OCI-LY7 (cell line): ENCODE measurements at regions not wholly inside any gene's neighbourhood (a gene's known extent, or its start where the extent isn't known, plus 50 kb on each side); places are given as distances from the start of the nearest gene placed in this dataset.

Experiments
- BruUV-seq: library from RNA; stranded (reverse); fragments of 400-500 nt; replicated peaks from 2 replicates; lab custom pipeline; 2021; lab: Mats Ljungman, UMichigan
- CTCF ChIA-PET: fragments of 300-600 bp; sonication (Branson Sonifier 250); formaldehyde crosslinking; loops from one replicate; lab custom pipeline; 2022; ENCODE audit warnings: antibody characterized with exemption; ENCODE audit not compliant: unreplicated experiment; lab: Charles Lee
- POLR2A ChIA-PET: fragments of 300-600 bp; sonication (Branson Sonifier 250); formaldehyde crosslinking; loops from one replicate; lab custom pipeline; 2022; ENCODE audit warnings: antibody characterized with exemption; lab: Charles Lee
- DNase-seq: peaks from one replicate; pipeline ENCODE4 v3.0.0-alpha.2; 2015; ENCODE audit warnings: low spot score
- H2AFZ ChIP-seq: fragments of 200-600 bp; sonication (generic), shearing (Covaris generic); 2 replicates; pipeline ENCODE4 v1.6.1; 2014; ENCODE audit warnings: mild to moderate bottlenecking, antibody characterized with exemption, low read length, moderate library complexity
- H3K27ac ChIP-seq: fragments of 200-600 bp; sonication (generic); 2 replicates; pipeline ENCODE4 v1.5.1; 2014; ENCODE audit warnings: mixed run types, low read depth, mild to moderate bottlenecking, moderate library complexity, low read length, inconsistent platforms; ENCODE audit not compliant: poor library complexity, severe bottlenecking
- H3K36me3 ChIP-seq: fragments of 200-600 bp; sonication (generic); 2 replicates; pipeline ENCODE4 v1.6.1; 2014; ENCODE audit warnings: mild to moderate bottlenecking, antibody characterized with exemption, low read length, moderate library complexity, mixed read lengths; ENCODE audit not compliant: insufficient read depth
- H3K4me1 ChIP-seq: fragments of 200-600 bp; sonication (generic); 2 replicates; pipeline ENCODE4 v1.5.1; 2014; ENCODE audit warnings: mild to moderate bottlenecking, low read length; ENCODE audit not compliant: insufficient read depth, poor library complexity, severe bottlenecking
- H3K4me2 ChIP-seq: fragments of 200-600 bp; sonication (generic); 2 replicates; pipeline ENCODE4 v1.6.1; 2014; ENCODE audit warnings: mild to moderate bottlenecking, low read length
- H3K4me3 ChIP-seq: fragments of 200-600 bp; sonication (generic); 2 replicates; pipeline ENCODE4 v1.5.1; 2014; ENCODE audit warnings: mild to moderate bottlenecking, low read depth, low read length; ENCODE audit not compliant: poor library complexity, severe bottlenecking
- H3K79me2 ChIP-seq: fragments of 200-600 bp; sonication (generic); 2 replicates; pipeline ENCODE4 v1.6.1; 2016; ENCODE audit warnings: low read depth, mild to moderate bottlenecking, low read length, moderate library complexity, mixed read lengths; ENCODE audit not compliant: insufficient read depth
- H3K9me2 ChIP-seq: fragments of 200-600 bp; sonication (generic); 2 replicates; pipeline ENCODE4 v1.6.1; 2016; ENCODE audit warnings: mild to moderate bottlenecking, low read length, mixed read lengths; ENCODE audit not compliant: insufficient read depth
- H3K9me3 ChIP-seq: fragments of 200-600 bp; sonication (generic); 2 replicates; pipeline ENCODE4 v1.6.1; 2014; ENCODE audit warnings: mild to moderate bottlenecking, mixed run types, low read length, mixed read lengths
- H4K20me1 ChIP-seq: fragments of 200-600 bp; sonication (generic); 2 replicates; pipeline ENCODE4 v1.6.1; 2014; ENCODE audit warnings: mild to moderate bottlenecking, antibody characterized with exemption, low read length, moderate library complexity, mixed read lengths; ENCODE audit not compliant: insufficient read depth
- EZH2phosphoT487 ChIP-seq: fragments of 200-600 bp; sonication (generic); IDR thresholded peaks from 2 replicates; pipeline ENCODE4 v1.6.1; 2018; ENCODE audit warnings: low read depth, borderline replicate concordance, mild to moderate bottlenecking, mixed run types, antibody characterized with exemption, low read length, moderate library complexity, mixed read lengths
- intact Hi-C: fragments of 100-400 bp; cut with micrococcal nuclease; formaldehyde crosslinking; loops from one replicate; pipeline ENCODE4 v1.10.0; 2022; ENCODE audit not compliant: unreplicated experiment
- TF ChIP-seq, protein P1 (sequence below): fragments of 200-600 bp; sonication (generic); conservative IDR thresholded peaks from 2 replicates; pipeline ENCODE4 v1.5.1; 2014; ENCODE audit warnings: mild to moderate bottlenecking, antibody characterized with exemption, low read length, moderate library complexity, mixed read lengths

DNA sequence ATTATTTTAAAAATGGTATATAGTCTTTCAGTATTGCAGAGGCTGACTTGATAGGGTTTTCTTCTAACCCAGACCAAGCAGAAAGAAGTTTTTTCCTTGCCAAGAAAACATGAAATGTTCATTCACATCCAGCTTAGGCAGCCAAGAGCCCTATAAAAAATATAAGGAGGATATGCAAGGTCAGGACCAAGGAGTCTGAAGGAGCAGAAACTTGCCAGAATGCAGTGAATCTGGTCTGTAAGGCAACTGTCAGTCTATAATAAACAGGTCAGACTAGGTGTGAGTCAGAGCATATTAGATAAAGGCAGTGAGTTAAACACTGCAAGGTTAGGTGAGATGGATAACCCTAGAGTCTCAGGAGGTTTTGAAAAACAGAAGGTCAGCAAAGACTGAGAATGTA, 645.5 kb downstream of the C12orf50 start:
- Histone ChIP-seq H3K4me3 (no peak overlapping the region), H3K4me2 (no peak overlapping the region), H4K20me1 (no peaks in the 10 kb centered on the region), H3K27ac (no peak overlapping the region), H3K36me3 (no peaks in the 10 kb centered on the region), H3K4me1 (no peaks in the 10 kb centered on the region), H2AFZ (no peak overlapping the region), H3K9me3 (no peaks in the 10 kb centered on the region), H3K79me2 (no peaks in the 10 kb centered on the region), H3K9me2 (no peaks in the 10 kb centered on the region)
- POLR2A ChIA-PET, result no interaction called here
- intact Hi-C loops, result no loop called here
- BruUV-seq, result no TSS peak
- no peak for DNase-seq
- TF ChIP-seq, protein P1, sequence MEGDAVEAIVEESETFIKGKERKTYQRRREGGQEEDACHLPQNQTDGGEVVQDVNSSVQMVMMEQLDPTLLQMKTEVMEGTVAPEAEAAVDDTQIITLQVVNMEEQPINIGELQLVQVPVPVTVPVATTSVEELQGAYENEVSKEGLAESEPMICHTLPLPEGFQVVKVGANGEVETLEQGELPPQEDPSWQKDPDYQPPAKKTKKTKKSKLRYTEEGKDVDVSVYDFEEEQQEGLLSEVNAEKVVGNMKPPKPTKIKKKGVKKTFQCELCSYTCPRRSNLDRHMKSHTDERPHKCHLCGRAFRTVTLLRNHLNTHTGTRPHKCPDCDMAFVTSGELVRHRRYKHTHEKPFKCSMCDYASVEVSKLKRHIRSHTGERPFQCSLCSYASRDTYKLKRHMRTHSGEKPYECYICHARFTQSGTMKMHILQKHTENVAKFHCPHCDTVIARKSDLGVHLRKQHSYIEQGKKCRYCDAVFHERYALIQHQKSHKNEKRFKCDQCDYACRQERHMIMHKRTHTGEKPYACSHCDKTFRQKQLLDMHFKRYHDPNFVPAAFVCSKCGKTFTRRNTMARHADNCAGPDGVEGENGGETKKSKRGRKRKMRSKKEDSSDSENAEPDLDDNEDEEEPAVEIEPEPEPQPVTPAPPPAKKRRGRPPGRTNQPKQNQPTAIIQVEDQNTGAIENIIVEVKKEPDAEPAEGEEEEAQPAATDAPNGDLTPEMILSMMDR, result no peak
- TF ChIP-seq EZH2phosphoT487, result no peak
- CTCF ChIA-PET, result no interaction called here

DNA sequence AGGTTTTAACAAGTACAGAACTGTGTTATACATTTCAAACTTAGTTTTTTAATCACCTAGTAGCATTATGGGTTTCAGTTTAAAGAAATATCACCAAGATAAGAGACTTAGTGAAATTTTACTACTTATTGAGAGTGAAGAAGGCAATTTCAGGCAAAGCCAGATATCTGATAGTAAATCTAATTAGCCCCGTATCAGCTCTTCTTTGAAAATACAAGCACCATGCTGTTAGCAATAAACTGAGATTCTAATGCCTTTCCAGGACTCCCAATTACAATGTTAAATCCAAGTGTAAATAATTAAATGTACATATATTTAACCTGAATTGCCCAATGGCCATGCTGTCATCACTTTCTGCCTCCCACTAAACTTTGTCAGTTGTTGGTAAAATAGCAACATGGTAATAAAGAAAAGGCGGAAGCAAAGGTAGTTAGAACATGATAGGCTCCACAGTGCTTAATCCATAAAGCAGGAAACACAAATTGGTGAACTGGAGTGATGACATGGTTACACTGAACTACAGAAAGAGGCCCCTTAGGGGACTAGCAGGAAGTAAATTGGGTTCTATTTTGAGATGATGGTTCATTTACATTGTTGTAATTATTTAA, 646.1 kb downstream of the C12orf50 start:
- CTCF ChIA-PET, result no interaction called here
- no peak overlapping the region for H2AFZ ChIP-seq

DNA sequence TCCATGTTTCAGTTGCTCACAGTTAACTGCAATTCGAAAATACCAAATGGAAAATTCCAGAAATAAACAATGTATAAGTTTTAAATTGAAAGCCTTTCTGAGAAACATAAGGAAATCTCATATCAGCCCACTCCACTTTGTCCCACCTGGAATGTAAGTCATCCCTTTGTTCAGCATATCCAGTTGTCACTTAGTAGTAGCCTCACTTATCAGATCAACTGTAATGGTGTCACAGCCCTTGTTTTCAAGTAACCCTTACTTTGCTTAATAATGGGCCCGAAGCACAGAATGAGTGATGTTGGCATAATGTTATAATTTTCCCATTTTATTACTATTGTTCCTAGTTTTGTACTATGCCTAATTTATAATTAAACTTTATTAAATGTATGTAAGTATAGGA, 646.8 kb downstream of the C12orf50 start:
- Histone ChIP-seq H3K4me3 (no peak overlapping the region), H3K9me2 (no peaks in the 10 kb centered on the region), H3K27ac (no peak overlapping the region), H3K36me3 (no peaks in the 10 kb centered on the region), H3K4me1 (no peaks in the 10 kb centered on the region), H4K20me1 (no peaks in the 10 kb centered on the region), H3K79me2 (no peaks in the 10 kb centered on the region), H3K9me3 (no peaks in the 10 kb centered on the region), H3K4me2 (no peak overlapping the region), H2AFZ (no peak overlapping the region)
- DNase-seq, result no peak
- intact Hi-C loops, result no loop called here
- BruUV-seq, result no TSS peak
- ChIA-PET POLR2A (no interaction called here), CTCF (no interaction called here)
- TF ChIP-seq, protein P1, result no peak
- no peak for TF ChIP-seq EZH2phosphoT487

More for the DNA sequence above, 646.1 kb downstream of the C12orf50 start:
- DNase-seq, result no peak
- no peaks in the 10 kb centered on the region for H3K79me2 ChIP-seq
- no TSS peak for BruUV-seq
- no peaks in the 10 kb centered on the region for H3K4me1 ChIP-seq
- H3K27ac ChIP-seq, result no peak overlapping the region
- H3K9me3 ChIP-seq, result no peaks in the 10 kb centered on the region
- H4K20me1 ChIP-seq, result no peaks in the 10 kb centered on the region
- TF ChIP-seq, protein P1, result no peak
- no peak for TF ChIP-seq EZH2phosphoT487
- intact Hi-C loops, result no loop called here
- POLR2A ChIA-PET, result no interaction called here
- no peak overlapping the region for H3K4me2 ChIP-seq
- no peaks in the 10 kb centered on the region for H3K9me2 ChIP-seq
- H3K36me3 ChIP-seq, result no peaks in the 10 kb centered on the region
- no peak overlapping the region for H3K4me3 ChIP-seq
